GM19452 (cell line): ENCODE measurements at regions not wholly inside any gene's neighbourhood (a gene's known extent, or its start where the extent isn't known, plus 50 kb on each side); places are given as distances from the start of the nearest gene placed in this dataset.
"Not testable (repeated sequence)": the region's sequence is repeated elsewhere in the genome, so short reads cannot be mapped to it uniquely, and the experiment has no call there.

Experiments
- ATAC-seq: cut with Tn5 transposase; IDR thresholded peaks from one replicate; pipeline ENCODE4 v1.9.1; 2021; ENCODE audit not compliant: unreplicated experiment

- no peak for ATAC-seq
Observed at GRCh38 chr4:189129044-189129694, 811.5 kb upstream of the FRG1 start.

DNA sequence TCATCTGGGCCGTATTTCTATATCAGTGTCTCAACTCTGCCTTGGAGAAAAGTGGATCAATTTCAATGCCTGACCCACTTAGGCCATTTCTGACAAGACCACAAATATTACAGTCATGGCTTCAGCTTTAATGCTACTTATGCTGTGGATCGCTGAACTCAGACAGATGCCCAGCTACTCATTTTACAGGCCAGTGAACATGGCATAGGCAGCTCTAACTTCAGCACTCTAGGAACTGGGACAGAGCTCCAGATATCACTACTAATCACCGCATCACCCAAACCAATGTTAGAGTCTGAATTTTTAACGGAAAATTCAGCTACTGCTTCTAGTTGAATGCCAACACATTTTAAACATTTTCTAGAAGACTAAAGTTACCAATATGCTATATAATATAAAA is 809.6 kb upstream of the FRG1 start:
- ATAC-seq, result no peak

DNA sequence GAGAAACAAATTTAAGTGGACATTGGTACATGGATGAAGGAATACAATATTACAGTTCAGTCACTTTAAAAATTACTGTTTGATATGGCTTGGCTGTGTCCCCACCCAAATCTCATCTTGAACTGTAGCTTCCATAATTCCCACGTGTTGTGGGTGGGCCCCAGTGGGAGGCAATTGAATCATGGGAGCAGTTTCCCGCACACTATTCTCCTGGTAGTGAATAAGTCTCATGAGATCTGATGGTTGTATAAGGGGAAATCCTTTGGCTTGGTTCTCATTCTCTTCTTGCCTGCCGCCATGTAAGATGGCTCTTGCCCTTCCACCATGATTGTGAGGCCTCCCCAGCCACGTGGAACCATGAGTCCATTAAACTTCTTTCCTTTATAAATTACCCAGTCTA is 804.2 kb upstream of the FRG1 start:
- ATAC-seq, result no peak

- ATAC-seq, result no peak
Observed at GRCh38 chr4:189143263-189143952, 797.3 kb upstream of the FRG1 start.

DNA sequence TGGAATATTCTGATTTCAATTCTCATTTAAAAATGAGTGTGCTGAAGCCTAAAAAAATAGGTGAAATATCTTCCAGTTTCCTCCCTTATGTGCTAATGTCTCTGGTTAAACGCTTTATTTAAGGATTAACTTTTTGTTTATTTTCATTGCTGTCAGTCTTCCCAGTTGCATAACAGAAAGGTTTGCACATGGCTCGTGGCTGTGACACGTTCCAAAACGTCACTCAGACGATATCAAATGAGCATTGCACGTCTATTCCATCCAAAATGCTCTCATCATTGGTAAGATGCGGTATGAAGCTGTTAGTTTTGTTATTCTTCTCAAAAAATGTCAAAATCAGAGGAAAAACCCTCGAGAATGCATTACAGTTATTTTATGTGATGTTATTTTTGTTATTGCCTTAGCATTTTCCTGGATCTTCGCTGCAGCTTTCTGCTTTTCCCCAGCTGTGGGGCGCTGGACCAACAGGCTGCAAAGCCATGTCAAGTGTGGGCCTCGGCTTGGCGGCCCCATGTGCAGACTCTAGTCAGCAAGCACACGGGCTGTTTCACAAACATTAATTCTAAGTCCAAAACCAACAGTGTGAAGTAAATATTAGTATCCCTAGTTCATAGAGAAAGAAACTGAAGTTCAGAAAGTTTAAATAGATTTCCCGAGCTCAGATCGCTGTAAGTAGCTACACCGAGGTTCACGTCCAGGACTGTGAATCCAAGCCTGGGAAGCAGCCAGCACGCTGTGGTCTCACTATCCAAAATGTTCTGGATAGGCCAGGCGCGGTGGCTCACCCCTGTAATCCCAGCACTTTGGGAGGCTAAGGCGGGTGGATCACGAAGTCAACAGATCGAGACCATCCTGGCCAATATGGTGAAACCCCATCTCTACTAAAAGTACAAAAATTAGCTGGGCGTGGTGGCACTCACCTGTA is 793.4 kb upstream of the FRG1 start:
- no peak for ATAC-seq

- not testable (repeated sequence) for ATAC-seq
Observed at GRCh38 chr4:189155083-189155482, 785.6 kb upstream of the FRG1 start.

DNA sequence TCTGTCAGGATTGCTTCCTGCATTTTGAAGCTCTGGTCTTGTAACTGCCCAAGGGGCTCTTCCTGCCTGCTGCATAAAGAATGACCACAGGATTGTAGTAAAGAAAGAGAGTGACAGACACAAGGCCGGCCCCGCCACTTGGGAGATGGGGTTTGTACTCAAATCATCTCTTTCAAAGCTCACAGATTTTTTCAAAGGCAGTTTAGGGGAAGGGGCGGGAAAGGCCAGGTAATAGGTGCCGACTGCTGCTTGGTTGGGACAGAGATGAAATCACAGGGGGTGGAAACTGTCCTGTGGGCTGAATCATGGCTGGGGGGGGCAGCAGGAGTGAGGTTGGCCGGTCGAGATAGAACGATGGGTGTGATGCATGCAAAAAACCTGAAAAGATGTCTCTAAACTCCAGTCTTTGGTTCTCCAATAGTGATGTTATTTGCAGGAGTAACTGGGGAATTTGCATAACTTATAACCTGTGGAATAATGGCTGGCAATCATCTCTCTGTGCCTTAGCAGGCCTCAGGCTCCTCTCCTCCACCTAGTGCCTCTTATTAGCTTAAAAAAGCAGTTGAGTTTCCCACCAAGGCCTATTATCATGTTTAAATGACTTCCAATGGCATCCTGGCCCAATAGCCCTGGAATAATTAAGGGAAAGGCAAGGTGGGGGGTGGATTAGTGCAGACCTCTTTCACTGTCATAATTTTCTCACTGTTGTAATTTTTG is 778.4 kb upstream of the FRG1 start:
- ATAC-seq, result no peak

DNA sequence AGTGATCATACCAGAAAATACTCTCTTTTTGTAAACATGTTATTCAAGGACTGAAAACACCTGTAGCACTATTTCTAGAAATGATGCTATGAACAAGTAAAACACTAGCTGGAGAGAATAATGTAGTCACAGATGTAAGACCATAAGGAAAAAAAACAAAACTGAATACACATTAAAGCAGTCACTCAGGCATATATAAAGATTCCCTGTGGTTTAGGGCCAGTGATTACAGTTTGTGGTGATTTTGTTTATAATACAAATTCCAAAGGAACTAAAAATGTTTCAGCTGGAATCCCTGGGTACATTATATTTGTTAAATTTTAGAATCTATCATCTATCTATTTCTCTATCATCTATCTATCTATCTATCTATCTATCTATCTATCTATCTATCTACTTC is 777.8 kb upstream of the FRG1 start:
- no peak for ATAC-seq

DNA sequence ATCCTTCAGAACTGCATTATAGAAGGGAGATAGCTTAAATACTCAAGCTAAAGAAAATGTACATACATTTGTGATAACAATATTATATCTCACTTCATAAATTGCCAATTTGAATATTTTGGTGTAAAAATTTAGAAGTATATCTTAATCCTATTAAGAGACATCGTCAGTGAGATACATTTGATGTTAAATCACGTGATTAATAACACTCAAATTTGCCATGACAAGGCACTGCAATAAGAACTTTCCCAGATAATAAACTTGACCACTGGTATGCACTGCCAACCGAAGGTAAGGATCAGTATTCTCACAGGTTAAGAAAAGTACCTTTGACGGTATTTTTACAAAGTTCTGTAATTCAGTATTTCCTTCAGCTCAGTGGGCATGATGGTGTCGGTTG is 764.7 kb upstream of the FRG1 start:
- ATAC-seq, result no peak

- no peak for ATAC-seq
Observed at GRCh38 chr4:189177130-189177529, 763.5 kb upstream of the FRG1 start.

- ATAC-seq, result no peak
Observed at GRCh38 chr4:189178125-189178746, 762.4 kb upstream of the FRG1 start.

- ATAC-seq, result no peak
Observed at GRCh38 chr4:189185810-189186432, 754.8 kb upstream of the FRG1 start.

GRCh38 chr4:189187531-189188052 is 753.1 kb upstream of the FRG1 start:
- no peak for ATAC-seq

DNA sequence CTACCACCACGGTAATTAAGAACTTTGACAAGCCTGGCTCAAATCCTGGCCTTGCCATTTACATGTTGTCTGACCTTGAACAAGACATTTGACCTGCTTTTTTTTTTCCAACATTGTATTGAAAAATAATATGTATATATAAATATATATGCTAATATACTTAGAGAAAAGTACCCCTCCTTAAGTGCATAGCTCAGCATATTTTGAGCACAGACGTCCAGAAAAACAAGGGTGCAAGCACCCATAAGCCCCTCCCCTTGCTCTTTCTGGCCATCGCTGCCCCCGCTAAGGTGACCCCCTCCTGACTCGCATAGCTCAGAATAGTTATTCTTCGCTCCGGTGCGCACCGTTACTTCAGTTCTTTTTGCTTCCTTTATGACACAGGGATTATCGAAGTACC is 742.0 kb upstream of the FRG1 start:
- no peak for ATAC-seq

DNA sequence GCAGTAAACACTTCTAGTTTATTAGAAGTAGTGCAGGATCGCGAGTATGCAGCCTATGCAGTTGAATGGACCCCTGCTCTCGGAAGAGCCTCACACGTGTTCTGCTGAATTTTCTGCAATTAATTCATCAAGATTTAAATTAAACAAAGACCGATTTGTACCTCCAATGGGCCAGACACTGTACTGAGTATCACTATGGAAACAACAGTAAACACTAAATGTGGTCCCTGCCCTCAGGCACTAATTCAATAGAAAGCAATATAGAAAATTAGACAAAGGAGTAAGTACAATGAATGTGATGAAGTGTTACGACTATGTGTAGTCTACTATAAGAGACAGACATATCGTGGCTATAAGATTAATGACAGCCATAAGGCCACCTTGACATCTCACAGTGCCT is 740.3 kb upstream of the FRG1 start:
- no peak for ATAC-seq

DNA sequence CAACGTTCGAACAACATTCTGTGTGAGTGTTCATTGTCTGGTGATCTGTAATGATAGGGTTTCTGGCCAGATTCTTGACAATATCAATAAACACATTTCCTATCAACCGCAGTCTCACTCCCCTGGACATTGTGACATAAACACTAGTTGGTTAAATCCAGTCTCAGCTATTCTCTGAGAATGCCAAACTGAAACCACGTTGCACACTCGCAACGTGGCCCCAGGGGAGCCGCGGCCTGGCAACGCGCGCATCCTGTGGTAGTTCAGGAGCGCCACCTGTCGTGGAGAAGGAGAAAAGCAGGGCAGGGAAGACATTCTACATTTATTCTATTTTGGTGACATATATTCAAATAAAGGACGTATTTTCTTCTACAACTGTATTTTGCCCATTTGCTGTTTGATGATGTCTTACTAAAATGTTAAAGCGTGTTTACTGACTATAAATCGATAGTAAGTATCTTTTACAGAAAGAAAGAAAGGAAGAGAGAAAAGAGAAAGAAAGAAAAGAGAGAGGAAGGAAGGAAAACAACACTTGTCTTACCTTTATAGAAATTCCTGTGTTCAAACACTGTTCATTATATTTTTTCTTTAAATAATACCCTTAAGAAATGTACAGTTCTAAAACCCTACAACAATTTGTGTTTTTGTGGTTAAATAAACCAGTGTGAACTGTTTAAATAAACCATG is 738.3 kb upstream of the FRG1 start:
- peak; percentile 63 for ATAC-seq

- ATAC-seq, result no peak
Observed at GRCh38 chr4:189202869-189203271, 737.8 kb upstream of the FRG1 start.

DNA sequence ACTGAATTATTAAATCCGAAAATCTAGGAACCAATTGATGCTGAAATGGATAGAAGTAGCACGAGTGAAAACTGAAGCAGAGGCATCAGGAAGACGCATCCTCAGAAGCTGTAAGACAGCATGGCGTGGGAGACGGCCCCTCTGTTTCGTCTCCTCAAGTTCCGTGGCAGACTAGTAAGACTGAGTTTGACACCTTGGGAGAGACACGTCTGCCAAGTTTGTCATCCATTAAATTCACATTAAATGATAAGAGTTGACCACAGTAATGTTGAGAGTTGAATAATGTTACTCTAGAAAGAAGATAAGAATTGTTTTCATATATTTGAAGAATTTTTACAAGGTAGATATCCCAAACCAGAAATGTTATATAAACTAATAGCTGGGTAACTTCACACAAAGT is 736.1 kb upstream of the FRG1 start:
- ATAC-seq, result no peak

- ATAC-seq, result no peak
Observed at GRCh38 chr4:189206953-189207352, 733.7 kb upstream of the FRG1 start.
